NCI-H2227 (cell line): ENCODE measurements at regions not wholly inside any gene's neighbourhood (a gene's known extent, or its start where the extent isn't known, plus 50 kb on each side); places are given as distances from the start of the nearest gene placed in this dataset.
"Not testable (repeated sequence)": the region's sequence is repeated elsewhere in the genome, so short reads cannot be mapped to it uniquely, and the experiment has no call there.

Source experiments
- DNase-seq: peaks from one replicate; lab custom pipeline; 2025; ENCODE audit not compliant: unreplicated experiment; lab: John Stamatoyannopoulos, UW

DNA sequence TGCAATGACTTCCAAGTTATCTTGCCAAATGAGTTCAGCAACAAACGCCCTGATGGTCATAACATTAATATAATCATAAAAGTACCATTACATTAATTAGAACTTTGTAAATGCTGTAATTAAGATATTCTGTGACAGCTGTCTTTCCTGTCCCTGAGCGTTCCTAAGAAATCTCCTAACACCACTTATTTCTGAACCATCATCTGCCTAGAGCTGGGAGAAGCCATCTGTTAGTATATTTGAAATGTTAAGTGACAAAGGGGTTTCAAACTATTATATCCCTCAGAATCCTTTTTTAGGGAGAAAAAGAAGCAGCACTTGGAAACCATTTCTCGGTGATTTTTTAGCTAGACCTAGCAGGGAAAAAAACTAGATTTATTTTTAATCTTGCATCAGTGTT, 657.5 kb downstream of the FAM181B start:
- no peak for DNase-seq

DNA sequence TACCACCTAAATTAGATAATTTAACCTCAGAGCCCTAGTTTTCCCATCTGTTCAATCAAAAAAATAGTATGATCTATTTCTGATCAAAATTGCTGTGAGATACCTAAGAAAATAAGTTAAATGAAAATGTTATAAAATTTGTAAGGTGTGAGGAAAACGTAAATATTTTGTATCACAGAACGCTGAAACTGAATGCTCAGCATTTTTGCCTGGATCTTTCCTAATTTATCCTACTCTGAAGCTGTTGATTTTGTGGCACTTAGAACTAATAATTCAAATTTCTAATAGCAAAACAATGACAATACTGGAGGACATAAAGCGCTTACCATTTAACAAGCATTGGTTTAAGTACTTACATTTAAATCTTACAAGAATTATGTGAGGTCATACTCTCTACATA, 674.2 kb downstream of the FAM181B start:
- DNase-seq, result no peak

DNA sequence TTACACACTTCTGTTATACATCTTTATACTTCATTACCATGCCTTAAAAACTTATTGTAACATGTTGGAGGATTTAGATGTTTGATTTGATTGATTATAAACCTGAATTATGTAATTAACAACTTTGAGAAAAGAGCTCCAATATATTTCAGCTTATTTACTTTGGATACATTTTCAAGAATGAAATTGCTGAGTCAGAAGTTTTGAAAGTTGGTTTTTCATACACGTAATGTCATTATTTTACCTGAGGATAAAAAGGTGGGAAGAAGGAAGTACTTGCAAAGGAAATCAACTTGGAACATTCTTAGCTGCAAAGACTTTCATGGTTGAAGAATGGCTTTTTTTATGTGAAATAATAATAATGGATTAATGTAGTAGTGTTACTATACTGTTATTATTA, 677.2 kb downstream of the FAM181B start:
- no peak for DNase-seq

- DNase-seq, result no peak
Observed at GRCh38 chr11:82049199-82049598, 684.5 kb downstream of the FAM181B start.

- no peak for DNase-seq
Observed at GRCh38 chr11:82047200-82047599, 686.5 kb downstream of the FAM181B start.

DNA sequence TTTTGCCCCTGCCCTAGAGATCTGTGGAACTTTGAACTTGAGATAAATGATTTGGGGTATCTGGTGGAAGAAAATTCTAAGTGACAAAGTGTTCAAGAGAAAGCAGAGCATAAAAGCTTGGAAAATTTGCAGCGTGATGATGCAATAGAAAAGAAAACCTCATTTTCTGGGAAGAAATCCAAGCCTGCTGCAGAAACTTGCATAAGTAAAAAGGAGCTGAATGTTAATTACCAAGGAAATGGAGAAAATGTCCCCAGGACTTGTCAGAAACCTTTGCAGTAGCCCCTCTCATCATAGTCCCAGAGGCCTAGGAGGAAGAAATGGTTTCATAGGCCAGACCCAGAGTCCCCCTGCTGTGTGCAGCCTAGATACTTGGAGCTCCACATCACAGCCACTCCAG, 686.9 kb downstream of the FAM181B start:
- no peak for DNase-seq

DNA sequence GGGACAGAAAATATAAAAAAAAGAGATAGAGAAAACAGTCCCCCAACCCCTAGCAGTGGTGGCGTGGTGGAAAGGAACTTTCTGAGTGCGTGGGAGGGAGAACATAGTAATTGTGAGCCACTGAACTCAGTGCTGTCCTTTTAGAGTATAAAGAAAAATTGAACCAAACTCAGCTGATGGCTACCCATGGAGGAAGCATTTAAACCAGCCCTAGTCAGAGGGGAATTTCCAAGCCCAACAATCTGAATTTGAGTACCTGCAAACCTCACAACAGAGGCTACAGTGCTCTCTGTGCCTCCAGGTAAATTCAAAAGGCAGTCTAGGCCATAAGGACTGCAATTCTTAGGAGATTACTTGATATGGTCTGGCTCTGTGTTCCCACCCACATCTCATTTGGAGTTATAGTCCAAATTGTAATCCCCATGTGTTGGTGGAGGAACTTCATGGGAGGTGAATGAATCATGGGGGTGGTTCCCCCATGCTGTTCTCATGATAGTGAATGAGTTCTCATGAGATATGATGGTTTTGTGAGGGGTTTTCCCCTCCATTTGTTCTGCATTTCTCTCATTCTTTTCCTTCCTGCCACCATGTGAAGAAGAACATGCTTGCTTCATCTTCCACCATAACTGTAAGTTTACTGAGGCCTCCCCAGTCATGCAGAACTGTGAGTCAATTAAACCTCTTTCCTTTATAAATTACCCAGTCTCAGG, 687.8 kb downstream of the FAM181B start:
- DNase-seq, result no peak

DNA sequence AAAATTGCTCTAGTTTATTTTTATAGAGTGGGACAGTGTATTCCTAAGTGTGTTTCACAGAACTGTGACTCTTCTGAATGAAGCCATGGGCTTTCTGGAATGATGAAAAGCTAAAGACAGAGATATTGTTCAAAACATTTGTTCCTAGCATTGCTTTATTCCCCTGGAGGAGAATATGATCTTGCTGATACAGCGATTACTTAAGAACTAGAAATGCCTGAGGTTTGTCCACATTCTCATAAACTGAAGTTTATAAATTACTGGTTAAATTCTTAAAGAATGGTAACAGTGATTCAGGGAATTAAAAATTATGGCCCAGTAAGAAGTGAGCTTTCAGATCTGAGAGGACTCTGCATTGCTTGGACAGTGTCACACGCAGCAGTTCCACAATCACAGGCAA, 690.3 kb downstream of the FAM181B start:
- no peak for DNase-seq

- DNase-seq, result no peak
Observed at GRCh38 chr11:82041764-82042163, 691.9 kb downstream of the FAM181B start.

DNA sequence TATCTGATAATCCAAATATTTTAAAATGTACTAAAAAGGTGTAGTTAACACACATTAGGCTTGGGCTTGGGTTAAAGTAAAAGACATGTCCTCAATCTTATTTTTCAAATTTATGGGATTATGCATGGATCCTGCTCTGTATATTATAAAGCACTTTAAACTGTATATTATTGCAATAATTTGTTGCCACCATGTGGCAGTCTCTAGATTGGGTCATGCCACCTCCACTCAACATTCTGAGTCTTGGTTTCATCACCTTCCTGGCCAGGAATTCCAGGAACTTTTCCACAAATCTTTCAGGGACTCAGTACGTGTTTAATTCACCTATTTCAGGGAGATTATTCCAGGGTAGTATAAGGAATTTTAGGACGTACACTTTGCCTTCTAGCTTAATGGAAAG, 695.5 kb downstream of the FAM181B start:
- DNase-seq, result no peak

GRCh38 chr11:82034527-82034926, 699.1 kb downstream of the FAM181B start:
- no peak for DNase-seq

DNA sequence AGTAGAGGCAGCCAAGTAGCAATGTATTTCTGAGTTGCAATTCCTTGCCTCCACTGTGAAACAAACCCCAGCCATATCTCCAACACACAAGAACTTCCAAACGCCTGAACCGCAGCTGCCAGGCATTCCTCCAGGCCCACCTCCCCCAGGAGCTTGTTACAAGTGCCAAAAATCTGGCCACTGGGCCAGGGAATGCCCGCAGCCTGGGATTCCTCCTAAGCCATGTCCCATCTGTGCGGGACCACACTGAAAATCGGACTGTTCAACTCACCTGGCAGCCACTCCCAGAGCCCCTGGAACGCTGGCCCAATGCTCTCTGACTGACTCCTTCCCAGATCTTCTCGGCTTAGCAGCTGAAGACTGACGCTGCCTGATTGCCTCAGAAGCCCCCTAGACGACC, 706.3 kb downstream of the FAM181B start:
- DNase-seq, result not testable (repeated sequence)

DNA sequence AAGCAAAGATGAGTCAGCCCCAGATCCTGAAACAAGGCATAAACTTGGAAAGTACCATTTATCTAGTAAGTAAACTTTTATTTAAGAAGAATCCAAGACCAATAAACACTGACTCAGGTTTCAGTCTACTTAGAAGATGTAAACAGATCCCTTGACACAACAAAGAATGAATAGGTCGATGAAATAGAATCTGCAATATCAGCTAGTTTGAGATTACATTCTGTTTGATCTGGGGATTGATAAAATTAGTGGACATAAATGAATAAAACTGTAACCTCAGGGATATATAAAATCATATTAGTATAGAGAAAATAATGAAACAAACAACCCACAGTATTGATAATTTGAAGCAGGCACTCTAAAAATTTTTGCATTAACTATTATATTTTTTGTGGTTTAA, 708.9 kb downstream of the FAM181B start:
- DNase-seq, result no peak

DNA sequence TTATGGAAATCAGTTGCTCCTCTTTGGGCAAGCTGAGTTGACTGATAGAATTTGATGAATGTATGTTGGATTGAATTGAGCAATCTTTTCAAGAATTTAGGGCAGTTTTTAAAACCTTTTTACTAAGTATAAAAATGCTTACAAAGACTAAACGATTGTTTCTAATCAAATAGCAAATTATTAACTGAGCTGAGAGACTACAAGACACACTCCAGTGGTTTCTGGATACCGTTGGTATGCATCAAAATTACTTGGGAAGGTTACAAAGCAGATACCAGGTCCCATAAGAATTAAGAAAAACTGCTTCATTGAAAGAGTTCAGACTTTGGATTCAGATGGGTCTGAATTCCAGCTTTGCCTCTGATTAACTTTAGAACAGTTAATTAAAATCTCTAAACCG, 721.4 kb downstream of the FAM181B start:
- DNase-seq, result no peak

GRCh38 chr11:82009133-82009532, 724.5 kb downstream of the FAM181B start:
- DNase-seq, result no peak

DNA sequence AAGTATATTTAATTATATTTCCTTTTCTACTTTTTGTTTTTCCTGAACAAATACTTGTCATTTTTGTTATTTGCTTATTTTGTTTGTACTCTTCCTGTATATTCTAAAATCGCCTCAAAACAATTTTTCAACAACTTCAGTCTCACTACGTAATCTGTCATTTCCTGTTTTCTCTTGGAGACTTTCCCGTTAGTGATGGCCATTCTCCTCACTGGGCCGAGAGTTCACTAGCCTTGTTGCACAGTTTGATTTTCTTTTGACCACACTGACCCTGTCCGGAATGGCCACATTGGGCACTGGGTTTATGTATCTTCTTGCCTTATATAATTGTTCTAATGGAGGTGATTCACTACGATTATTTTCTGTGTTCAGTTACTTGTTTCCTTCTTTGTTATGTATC, 726.1 kb downstream of the FAM181B start:
- no peak for DNase-seq

DNA sequence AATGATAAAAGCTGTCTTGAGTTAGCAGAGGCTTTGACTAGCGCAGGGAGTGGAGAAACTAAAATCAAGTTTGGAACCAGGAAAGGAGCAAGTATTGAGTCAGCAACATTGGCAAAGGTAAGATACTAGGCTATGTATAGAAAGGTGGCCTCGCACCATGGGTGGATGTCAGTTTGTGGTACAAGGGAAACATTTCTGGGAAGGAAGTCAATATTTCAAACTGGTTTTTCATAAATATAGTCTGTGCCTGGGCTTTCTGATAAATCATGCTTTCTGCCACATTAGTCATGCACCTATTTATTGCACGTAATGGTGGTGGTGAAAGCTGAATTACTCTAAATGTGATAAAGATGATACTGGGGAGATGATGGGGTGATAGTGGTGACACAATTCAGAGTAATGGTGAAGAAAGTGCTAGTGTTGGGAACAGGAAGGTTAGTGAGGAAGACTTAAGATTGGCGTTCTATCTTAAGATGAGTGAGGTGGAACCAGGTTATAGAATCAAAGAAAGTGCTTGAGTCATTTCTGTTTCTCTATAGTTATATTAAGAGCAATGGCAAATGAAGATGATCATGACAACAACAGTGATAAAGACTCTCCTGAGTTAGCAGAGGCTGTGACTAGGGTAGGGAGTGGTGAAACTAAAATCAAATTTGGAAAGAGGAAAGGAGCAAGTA, 729.0 kb downstream of the FAM181B start:
- no peak for DNase-seq

- DNase-seq, result no peak
Observed at GRCh38 chr11:82003671-82004515, 729.8 kb downstream of the FAM181B start.

DNA sequence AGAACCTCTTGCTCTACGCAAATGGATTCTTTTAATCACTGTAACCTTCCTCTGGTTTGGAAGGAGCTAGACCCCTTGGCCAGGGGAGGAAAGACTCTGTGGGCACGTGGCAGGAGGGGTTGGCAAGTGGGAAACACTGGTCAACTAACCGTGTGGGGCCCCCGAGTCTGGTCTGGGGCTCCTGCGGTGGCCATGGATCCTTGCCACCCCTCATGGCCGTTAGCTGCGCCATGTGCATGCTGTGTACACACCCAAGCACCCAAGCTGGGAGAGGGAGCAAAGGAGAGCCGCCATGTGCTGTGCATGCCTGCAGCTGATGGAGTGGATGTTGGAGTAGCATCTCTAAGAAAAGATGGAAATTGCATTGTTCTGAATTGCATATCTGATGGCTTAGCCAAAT, 730.6 kb downstream of the FAM181B start:
- no peak for DNase-seq

DNA sequence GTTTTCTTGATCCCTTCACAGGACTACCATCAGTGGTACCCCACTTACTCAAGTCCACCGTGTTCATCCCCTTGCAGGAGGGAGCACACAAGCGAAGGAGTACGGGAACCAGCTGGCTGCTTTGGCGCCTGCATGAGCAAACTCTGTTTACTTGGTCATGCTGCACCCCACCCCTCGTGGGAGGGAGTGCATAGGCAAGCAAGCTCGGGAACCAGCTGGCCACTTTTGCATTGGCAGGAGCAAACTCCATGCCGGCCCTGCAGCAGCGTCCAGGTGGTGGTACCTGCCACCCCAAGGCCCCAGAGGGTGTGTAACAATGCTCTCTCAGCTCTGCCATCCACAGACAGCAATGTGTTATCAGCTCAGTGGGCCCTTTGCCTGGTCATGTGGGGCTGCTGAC, 737.8 kb downstream of the FAM181B start:
- no peak for DNase-seq

GRCh38 chr11:81993755-81994154, 739.9 kb downstream of the FAM181B start:
- DNase-seq, result no peak
